K562 (cell line): ENCODE measurements at regions not wholly inside any gene's neighbourhood (a gene's known extent, or its start where the extent isn't known, plus 50 kb on each side); places are given as distances from the start of the nearest gene placed in this dataset.

Experiments used
- CTCF ChIP-seq, 3 experiments: IDR thresholded peaks in 2 of 3; conservative IDR thresholded peaks in 1 of 3; 2 replicates each; pipeline ENCODE4 v1.5.1; 2011 to 2012; ENCODE audit warnings: low read length in 3 of 3, mild to moderate bottlenecking in 3 of 3, control low read depth in 2 of 3, improper control_type of control experiment in 1 of 3, inconsistent platforms in 1 of 3, low read depth in 1 of 3, mixed read lengths in 1 of 3, moderate library complexity in 1 of 3; ENCODE audit not compliant: insufficient read depth in 2 of 3
- EZH2 ChIP-seq: IDR thresholded peaks from 2 replicates; pipeline ENCODE4 v1.6.1; 2012; ENCODE audit warnings: low read depth, mild to moderate bottlenecking, inconsistent platforms, low read length, borderline replicate concordance
- NELFE ChIP-seq: IDR thresholded peaks from 2 replicates; pipeline ENCODE4 v1.6.1; 2011; ENCODE audit warnings: mild to moderate bottlenecking; ENCODE audit not compliant: insufficient read depth, insufficient read length
- TEAD1 ChIP-seq, 2 experiments: fragments of 450-650 bp in 1 of 2; sonication (generic) in 1 of 2; formaldehyde crosslinking; IDR thresholded peaks; 2 replicates each; pipeline versions ENCODE4 v1.4.0 to v1.8.0; 2020 to 2022; ENCODE audit warnings: mild to moderate bottlenecking in 2 of 2, missing genetic modification reagents in 1 of 2
- XRCC5 ChIP-seq: fragments of 200-400 bp; formaldehyde crosslinking; IDR thresholded peaks from 2 replicates; pipeline ENCODE4 v1.6.1; 2017; ENCODE audit warnings: low read depth, mild to moderate bottlenecking, low read length
- ZBTB5 ChIP-seq: fragments of 450-650 bp; IDR thresholded peaks from 2 replicates; pipeline ENCODE4 v1.6.1; 2017; ENCODE audit warnings: antibody characterized with exemption
- TF ChIP-seq, protein P1 (sequence below): sonication (generic); formaldehyde crosslinking; IDR thresholded peaks from 2 replicates; pipeline ENCODE4 v1.8.1; 2022; ENCODE audit warnings: missing genetic modification reagents

- TF ChIP-seq CTCF (IDR thresholded peaks at IDR 0.05 in 2 of 3, conservative IDR thresholded peaks at IDR 0.05 in 1 of 3; ENCODE audit: insufficient read depth in 2 of 3, low read depth in 1 of 3, low read length in 3 of 3), result no peak
- TF ChIP-seq ZBTB5, result no peak
- no peak for TF ChIP-seq EZH2
- TF ChIP-seq NELFE, result no peak
- no peak for TF ChIP-seq TEAD1 (CRISPR knock-in tag; IDR thresholded peaks at IDR 0.05)
- TF ChIP-seq XRCC5, result no peak
- TF ChIP-seq, protein P1, sequence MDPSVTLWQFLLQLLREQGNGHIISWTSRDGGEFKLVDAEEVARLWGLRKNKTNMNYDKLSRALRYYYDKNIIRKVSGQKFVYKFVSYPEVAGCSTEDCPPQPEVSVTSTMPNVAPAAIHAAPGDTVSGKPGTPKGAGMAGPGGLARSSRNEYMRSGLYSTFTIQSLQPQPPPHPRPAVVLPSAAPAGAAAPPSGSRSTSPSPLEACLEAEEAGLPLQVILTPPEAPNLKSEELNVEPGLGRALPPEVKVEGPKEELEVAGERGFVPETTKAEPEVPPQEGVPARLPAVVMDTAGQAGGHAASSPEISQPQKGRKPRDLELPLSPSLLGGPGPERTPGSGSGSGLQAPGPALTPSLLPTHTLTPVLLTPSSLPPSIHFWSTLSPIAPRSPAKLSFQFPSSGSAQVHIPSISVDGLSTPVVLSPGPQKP (CRISPR knock-in tag), result no peak
These were observed 247.4 kb upstream of the CHAC2 start for GRCh38 chr2:53519918-53520841.
